IPS DF 19.7 (cell line): ENCODE measurements at regions not wholly inside any gene's neighbourhood (a gene's known extent, or its start where the extent isn't known, plus 50 kb on each side); places are given as distances from the start of the nearest gene placed in this dataset.
"Not testable (repeated sequence)": the region's sequence is repeated elsewhere in the genome, so short reads cannot be mapped to it uniquely, and the experiment has no call there.

Experiments used
- DNase-seq: peaks from one replicate; pipeline ENCODE4 v3.0.0-alpha.2; 2013; ENCODE audit warnings: low read depth, low spot score

DNA sequence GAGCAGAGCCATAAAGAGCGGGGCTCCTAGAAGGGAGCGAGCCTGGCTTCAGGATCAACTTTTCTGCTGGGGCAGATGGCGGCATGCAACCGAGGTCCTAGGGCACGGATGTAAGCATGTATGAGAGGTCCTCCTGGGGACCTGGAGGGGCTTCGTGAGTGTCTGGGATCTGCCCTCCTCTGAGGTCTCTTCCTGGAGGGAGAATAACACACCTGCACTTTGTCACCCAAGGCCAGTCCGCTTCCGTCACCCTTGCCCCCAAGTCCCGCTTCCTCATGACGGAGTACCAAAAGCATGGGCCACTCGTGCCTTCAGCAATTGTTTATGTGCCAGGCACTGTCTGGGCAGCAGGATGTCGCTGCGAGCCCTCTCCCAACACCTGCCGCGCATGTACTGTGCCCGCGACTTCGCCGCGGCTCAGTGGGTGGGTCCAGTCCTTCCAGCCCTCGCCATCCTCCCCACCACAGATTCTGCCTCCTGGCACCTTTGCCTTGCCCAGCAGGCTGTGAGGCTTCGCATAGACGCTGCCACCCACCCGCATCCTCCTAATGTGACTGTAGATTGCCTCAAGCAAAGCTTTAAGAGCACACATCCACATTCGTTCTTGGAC, 60.0 kb upstream of the TMPRSS2 start:
- DNase-seq = no peak

DNA sequence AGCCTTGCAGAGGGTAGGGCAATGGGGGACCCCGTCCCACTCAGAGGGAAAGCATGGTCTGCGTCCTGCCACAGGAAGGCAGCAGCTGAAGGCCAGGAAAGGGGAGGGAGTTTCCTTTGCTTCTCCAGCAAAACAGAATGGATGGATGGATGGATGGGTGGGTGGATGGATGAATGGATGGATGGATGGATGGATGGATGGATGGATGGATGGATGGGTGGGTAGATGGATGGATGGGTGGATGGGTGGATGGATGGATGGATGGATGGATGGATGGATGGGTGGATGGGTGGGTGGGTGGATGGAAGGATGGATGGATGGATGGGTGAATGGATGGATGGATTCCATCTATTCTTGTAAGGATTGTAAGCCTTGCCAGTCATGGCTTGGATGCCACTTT, 59.3 kb upstream of the TMPRSS2 start:
- DNase-seq = not testable (repeated sequence)

DNA sequence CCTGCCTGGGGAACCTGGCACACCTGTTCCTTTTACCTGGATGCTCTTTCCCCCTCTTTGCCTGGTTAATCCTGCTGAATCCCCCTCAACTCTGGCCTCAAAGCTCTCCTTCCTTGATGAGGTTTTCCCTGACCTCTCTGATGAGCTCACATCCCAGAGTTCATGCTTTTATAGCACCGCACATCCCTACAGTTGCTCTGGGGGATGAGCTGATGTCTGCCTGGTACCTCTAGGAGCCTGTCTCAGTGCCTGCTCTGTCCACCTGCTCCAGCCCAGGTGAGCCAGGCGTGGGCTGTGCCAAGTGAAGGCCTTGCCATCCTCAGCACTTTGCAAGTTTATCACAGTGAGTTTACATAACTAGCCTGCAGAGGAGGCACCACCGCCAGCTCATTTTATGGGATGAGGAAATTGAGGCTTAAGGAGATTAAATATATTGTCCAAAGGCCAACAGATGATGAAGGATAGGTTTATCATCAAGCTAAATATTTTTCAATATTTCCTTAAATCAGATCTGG, 58.6 kb upstream of the TMPRSS2 start:
- no peak for DNase-seq

DNA sequence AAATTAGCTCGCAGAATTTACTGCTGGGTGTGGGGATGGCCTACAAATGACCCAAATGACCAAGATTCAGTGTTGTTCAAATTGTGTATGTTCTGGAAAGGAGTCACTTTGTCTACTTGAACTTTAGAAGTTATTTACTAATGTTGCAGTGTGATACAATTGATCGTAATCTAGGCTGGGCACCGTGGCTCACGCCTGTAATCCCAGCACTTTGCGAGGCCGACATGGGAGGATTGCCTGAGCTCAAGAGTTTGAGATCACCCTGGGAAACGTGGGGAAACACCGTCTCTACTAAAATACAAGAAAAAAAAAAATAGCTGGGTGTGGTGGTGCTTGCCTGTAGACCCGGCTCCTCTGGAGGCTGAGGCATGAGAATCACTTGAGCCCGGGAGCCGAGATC, 57.6 kb upstream of the TMPRSS2 start:
- DNase-seq = no peak

DNA sequence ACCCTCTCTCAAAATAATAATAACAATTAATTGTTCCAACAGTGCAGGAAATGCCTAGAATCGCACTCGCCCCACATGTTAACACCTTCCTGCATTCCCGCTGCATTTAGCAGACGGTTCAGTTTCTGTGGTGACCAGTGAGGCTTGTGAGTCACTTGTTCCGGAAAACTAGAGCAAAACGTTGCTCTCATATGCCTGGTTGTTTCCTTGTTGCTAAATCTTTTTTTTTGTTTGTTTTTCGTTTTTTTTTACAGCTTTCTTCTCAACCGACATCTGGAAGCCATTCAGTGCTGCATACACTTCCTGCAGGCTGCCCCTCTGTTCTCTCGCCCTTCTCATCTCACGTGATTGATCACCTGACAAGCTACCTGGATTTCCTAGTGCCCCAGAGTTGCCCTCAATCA, 56.9 kb upstream of the TMPRSS2 start:
- no peak for DNase-seq

DNA sequence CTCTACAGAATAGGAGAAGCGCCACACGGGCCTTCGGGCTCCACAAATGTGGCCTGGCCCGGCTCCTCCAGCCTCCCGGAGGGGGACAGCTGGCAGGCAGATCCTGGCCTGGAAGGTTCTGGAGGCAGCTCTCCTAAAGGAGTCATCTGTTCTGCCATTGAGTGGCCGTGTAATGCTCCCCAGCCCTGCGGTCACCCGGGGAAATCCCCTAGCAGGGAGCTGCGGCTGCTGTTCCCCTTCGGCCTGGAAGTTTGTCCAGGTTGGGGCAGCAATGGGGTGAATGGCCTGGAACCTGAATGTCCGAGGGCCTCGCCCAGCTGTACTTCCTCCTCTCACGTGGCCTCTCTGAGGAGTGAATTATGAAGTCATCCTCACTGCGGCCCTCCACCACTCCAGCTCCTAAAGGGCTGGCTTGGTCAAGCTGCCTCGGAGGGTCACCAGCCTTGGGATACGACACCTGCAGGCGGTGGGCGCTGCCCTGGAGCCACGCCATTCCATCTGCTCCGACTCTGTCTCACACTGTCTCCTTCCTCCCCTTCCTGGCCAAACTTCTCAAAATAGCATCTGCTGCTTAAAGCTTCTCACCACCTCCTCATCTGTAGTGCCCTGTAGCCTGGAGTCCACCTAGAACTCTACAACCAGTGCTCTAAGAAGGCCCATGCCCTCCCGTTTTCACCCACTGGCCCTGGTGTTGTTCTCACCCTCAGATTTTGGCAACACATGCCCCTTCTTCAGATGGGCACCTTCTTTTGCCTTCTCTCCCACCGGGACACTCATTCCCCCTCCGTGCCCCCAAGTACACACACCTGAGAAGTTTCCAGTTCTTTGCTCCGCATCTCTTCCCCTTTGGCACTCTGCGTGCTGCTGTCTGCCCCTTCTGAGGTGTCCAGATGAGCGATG, 54.4 kb upstream of the TMPRSS2 start:
- no peak for DNase-seq

DNA sequence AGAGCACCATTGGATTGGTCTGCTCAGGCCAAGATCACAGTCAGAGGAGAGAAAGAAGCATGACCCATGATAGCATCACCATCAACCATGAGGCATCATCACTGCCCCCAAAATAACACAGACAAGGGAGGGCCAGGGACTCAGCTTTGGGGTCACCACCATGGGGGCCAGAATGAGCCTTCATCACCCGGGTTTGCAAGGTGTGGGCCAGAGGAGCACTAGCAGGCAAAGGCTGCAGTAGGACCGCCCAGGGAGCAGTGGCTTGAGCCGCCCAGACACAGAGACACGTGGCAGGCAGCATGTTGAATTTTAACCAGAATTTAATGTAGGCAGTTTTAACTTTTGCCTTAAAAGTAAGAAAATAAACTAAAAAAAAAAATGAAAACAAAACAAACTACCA, 53.7 kb upstream of the TMPRSS2 start:
- DNase-seq = no peak

DNA sequence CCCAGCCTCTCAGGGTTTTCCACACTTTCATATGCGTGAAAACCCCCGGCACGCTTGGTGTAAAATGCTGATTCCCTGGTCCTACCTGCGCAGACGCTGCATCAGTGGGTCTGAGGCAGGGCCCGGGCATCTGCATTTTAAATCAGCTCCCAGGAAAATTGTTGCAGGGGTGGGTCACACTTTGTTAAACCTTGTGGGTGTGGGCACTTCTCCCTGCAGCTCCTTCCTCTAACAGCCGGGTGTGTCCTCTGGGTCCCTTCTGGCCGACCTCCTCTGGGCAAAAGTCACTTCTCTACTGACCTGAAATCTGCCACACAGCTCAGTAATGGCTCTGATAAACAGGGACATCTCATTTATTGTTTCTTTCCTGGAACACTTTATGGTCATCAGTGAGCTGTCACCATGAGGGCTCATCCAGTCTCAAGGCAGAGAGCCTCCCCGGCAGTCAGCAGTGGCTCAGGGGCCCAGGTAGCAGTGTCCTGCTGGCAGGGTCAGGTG, 52.8 kb upstream of the TMPRSS2 start:
- DNase-seq = no peak

DNA sequence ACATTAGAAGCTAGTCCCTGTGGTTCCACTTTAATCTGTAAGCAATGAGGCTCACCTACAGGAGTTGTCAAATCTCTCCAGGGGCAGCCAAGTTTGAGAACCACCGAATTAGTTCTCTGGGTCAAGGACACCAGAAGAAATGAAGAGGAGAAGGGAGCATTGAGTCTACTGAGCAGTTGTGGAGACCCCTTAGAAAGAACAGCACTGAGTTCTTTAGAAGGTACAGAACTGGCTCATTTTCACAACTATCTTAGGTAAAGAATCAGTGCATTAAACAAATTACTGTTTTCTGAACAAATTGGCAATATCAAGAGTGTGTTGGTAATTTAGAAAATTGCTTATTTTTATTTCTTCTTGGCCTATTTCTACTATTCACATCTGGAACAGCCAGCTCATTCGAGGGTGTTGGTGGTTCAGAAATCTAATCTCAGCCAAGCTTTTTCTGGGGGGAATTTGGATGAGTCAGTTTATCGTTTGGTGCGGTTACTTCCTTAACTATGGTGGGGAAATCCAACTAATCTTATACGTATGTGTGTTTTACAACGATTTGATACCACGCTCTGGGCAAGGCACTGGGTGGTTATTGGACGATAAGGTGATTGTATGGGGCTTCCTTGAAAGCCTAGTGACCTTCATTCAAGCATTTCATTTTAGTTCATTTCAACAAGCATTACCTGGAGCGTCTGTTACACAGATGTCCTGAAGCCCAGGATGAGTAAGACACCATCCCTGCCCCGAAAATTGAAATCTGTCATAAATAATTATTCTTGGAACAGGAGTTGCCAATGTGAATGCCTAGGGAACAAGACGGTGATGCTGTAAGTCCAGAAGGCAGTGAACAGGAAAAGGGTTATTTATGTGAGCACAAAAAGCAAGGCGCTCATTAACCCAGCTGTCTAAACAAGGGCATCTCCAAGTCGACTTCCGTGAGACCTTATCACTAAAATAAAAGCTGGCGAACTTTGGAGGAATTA, 52.0 kb upstream of the TMPRSS2 start:
- DNase-seq = no peak

DNA sequence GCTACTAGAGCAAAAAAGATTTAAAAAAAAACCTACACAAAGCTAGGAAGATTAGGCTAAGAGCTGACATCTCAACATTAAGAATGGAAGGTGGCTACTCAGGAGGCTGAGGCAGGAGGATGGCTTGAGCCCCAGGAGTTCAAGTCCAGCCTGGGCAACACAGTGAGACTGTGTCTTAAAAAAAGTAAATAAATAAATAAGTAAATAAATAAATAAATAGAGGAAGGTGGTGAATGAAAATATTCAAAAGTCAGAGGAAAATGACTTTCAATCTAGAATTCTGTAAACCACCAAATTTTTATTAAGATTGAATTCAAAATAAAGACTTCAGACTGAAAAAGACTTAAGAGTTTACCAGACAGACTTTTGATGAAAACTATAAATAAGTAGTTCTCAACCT, 50.9 kb upstream of the TMPRSS2 start:
- no peak for DNase-seq

DNA sequence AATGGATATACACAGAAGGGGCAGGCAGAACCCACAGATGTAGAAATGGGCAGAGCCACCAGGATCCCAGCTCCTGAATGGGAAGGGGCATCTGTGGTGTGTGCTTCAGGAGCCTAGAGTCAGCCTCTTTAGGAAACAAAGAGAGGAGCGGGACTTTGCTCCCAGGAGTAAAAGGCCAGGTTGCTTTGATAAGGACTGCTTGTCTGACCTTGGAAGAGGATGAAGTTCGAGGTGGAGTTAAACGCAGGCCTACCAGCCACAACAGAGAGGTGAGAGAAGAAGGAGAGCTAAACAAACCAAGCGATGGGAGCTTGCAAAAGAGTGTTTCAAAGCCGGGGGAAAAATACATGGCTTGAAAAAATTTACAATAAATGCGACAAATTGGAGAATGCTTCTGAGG, 49.9 kb upstream of the TMPRSS2 start:
- no peak for DNase-seq
